Activated effector memory CD4-positive, alpha-beta T cell treated with anti-CD3 and anti-CD28 coated beads, Interleukin-2, amount 50 U/mL, for 16 hours (primary cell): ENCODE measurements at regions not wholly inside any gene's neighbourhood (a gene's known extent, or its start where the extent isn't known, plus 50 kb on each side); places are given as distances from the start of the nearest gene placed in this dataset.

Experiments used
- DNase-seq: peaks from one replicate; pipeline ENCODE4 v3.0.0-alpha.2; 2020

GRCh38 chr2:60603533-60604190 is 50.2 kb upstream of the BCL11A start:
- DNase-seq, result no peak

DNA sequence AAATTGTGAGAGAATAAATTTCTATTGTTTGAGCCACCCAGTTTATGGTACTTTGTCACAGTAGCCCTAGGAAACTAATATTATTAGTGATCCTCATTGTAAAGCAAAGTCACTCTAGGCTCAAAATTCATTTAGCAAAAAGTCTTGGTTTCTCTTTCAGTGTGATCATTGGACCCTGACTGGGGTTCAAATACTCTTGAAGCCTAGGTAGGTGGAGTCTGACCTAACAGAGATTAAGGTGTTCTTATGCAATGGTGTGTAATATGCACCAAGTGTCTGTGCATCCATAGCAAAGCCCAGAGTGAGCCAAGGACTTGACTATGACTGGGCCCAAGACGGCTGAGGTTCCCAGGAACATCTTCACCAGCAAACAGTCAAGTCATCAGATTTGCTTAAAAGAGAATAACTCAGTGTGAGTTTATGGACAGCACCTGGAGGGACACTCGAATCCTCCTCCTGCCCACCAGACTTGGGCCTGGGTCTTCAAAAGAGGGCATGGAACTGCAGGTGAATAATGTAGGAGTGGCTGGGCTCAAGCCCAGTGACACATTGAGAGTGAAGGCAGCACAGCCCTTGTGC is 51.1 kb upstream of the BCL11A start:
- no peak for DNase-seq

DNA sequence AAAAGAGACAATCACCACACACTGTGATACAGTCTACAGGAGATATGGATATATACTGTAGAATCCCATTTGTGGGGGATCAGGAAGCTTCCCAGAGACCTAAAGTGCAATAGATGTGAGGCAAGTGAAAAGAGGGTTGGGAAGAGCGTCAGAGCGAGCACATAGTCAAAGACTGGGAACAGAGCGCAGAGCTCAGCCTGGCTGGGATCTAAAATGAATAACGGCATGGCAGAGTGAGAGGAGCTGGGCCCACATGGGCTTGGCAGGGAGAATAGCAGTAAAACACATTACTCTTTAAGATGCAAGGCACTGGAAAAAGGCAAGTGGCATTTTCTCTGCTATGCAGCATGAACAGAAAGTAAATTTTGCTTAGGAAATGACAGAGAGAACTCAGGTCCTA is 52.4 kb upstream of the BCL11A start:
- DNase-seq, result no peak

DNA sequence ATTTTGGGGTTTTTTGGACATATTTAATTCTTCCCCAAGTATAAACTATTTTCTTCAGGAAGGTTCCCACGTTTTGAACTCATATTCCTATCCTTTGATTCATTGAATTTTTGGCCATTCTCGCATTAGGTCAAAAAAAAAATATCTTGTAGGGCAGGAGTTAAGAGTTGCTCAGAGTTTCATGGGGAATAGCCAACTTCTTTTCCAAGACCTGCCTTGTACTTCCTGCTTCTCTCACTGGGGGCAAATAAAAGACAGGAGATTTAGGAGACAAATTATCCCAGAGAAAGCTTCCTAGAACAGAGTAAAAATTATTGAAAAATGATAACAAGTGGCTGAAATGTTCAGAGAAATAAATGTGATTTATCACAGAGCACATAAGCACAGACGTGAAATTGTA is 55.2 kb upstream of the BCL11A start:
- DNase-seq, result no peak

DNA sequence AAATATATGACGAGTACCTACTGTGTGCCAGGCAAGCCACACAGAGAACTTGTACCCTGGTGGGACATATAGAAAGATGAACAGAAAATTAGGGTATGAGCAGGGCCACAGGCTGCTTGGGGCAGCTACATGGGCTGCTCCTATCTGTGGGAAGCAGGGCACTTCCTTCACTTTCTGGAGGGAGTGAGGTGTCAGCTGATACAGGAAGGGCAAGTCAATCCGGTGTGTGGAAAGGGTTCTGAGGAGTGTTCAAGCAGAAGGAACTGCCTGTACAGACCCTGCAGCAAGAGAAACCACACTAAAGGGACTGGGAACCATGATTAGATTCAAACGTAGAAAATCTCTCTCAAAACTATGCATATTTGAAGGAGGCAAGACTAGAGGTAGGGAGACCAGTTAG is 58.6 kb upstream of the BCL11A start:
- no peak for DNase-seq

- DNase-seq, result no peak
Observed at GRCh38 chr2:60614319-60614718, 60.9 kb upstream of the BCL11A start.

- no peak for DNase-seq
Observed at GRCh38 chr2:60621688-60622429, 68.4 kb upstream of the BCL11A start.

DNA sequence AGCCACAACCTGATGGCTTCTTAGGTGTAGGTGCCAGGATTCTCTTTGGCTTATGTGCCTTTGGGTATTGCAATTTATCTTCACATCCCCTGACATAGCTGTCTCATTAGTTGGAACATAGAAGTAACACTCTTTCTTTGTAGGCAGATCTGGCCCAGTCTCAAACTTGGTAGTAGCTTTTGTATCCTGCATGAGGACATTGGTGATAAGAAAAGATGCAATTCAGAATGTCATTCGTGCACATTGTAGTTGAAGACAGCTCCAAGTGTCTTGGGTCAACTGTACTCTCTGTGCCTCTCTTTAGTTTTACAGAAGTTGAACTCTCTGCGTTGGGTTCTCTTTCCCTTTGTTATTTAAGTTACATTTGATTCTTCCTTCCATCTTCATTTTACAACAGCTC is 69.6 kb upstream of the BCL11A start:
- no peak for DNase-seq

- no peak for DNase-seq
Observed at GRCh38 chr2:60627412-60627811, 74.0 kb upstream of the BCL11A start.

DNA sequence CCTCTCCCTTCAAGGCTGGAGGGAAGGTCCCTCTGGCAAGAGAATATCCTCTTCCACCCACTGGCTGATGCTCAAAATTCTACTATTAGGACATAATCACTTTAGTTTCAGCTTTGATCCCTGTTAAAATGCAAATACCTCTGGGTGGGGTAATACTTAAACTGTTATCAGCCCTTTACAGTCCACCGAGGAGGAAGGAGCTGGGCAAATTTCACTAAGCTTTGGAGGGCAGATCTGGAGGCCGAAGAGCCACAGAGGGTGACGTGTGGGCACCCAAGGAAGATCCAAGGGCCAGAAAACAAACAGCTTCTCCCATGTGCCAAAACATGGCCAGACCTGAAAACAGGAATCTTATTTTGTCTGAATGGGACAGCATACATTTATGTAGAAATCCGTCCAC is 74.6 kb upstream of the BCL11A start:
- no peak for DNase-seq

- DNase-seq, result no peak
Observed at GRCh38 chr2:60628615-60629304, 75.3 kb upstream of the BCL11A start.

- DNase-seq, result no peak
Observed at GRCh38 chr2:60629305-60629662, 75.8 kb upstream of the BCL11A start.

- DNase-seq, result no peak
Observed at GRCh38 chr2:60629801-60630385, 76.4 kb upstream of the BCL11A start.

GRCh38 chr2:60633615-60634014 is 80.2 kb upstream of the BCL11A start:
- DNase-seq, result no peak

DNA sequence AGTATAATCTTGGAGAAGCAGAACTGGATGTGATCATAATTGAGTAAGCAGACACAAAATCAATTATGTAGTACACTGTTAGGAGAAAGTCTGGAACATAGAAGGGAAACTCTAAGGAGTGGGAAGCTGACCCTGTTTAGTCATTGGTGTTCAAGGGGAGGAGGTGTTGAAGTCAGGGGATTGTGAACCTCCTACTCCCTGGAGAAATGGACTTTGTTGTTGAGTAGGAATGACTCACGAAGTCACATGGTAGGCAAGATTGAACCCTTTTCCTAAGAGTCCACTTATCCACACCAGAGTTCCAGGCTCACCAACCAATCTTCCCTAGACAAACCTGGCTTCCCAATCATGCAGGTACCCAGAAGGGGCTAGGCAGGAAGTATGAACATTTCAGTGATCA is 81.0 kb upstream of the BCL11A start:
- DNase-seq, result no peak

DNA sequence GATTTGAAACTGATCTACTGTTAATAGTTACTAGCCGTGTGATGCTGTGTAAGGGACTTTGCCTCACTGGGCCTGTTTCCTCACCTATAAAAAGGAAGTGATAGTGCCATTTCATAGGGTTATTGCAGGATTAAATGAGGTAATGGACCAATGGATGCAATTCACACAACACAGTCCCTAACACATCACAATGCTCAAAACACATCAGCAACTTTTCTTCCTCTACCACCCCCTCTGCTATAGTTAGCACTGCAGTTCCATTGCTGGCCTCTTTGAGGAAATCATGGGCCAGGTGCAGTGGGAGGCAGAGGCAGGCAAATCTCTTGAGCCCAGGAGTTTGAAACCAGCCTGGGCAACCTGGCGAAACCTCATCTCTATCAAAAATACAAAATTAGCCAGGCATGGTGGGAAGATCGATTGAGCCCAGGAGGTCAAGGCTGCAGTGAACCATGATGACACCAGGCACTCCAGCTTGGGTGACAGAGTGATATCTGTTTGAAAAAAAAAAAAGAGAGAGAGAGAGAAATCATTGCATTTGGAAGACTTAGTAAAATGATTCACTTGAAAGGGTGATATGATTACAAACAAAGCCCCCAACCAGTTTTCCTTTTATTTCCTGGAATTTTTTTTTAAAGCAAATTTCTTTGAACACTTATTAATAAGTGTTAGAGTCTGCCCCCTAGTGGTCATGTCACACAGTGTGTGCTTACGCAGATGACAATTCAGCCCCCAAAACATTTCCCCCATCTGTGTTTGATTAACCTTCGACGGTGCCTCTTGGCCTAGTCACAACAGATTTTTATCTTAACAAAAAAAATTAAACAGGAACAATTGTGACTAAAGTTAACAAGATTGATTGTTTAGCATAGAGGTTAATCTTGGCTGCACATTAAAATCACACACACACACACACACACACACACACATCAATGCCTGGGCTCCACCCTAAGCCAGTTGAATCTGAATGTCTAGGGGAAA is 88.6 kb upstream of the BCL11A start:
- no peak for DNase-seq

- no peak for DNase-seq
Observed at GRCh38 chr2:60643747-60644146, 90.3 kb upstream of the BCL11A start.

GRCh38 chr2:60644951-60645350 is 91.5 kb upstream of the BCL11A start:
- DNase-seq, result no peak

DNA sequence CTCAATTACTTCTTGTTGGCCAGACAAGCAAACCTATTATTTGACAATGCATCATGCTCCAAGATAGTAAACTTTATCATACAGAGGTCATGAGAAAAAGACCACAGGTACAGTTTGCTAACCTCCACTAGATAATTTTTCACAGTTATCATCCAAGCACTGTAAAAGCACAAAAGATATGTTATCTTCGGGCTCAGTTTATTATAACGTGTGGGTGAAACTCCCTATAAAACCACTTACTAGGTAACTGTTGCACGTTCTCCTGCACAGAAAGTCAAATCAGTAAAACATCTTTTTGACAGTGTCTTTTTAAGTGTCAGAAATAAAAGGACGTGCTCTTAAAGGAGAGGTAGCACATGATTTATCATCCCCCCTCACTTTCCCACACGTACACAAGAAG is 94.7 kb upstream of the BCL11A start:
- DNase-seq, result no peak

- no peak for DNase-seq
Observed at GRCh38 chr2:60649721-60650120, 96.3 kb upstream of the BCL11A start.

DNA sequence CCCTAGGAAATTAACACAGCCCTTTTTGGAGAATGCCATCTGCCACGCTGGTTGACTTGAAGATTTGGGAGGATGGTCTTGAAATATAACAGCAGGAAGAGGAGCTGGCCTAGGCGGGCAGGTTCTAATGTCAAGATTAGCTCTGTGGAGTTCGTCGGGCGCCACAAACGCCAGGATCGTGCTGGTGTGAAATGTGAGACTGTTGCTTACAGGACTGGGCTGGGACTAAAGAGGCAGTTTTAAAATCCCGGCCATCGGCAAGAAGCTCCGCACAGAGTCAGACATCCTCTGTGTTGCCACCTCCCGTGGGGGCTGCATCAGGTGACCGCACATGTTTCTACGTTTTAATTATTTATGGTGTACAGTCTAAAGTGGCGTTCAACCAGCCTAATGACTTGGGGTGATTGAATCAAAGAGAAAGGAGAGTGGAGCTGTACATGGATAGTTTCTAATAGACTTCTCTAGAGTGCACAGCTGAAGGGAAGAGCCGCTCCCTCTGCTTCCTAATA is 99.4 kb upstream of the BCL11A start:
- no peak for DNase-seq

- DNase-seq, result no peak
Observed at GRCh38 chr2:60657673-60658072, 98.4 kb upstream of the PAPOLG start.
